GM12878 (cell line): ENCODE measurements at regions not wholly inside any gene's neighbourhood (a gene's known extent, or its start where the extent isn't known, plus 50 kb on each side); places are given as distances from the start of the nearest gene placed in this dataset.

ENCODE experiments used
- HCFC1 ChIP-seq: fragments of 150-350 bp; IDR thresholded peaks from 2 replicates; pipeline ENCODE4 v1.6.1; 2014; ENCODE audit warnings: low read length
- POLR2A ChIP-seq: IDR thresholded peaks from 2 replicates; pipeline ENCODE4 v1.6.1; 2011; ENCODE audit warnings: low read depth, mild to moderate bottlenecking, low read length
- ZBTB33 ChIP-seq: fragments of 450-650 bp; IDR thresholded peaks from 2 replicates; pipeline ENCODE4 v1.6.1; 2017; ENCODE audit warnings: mild to moderate bottlenecking

GRCh38 chr5:53309653-53310052 is 170.8 kb upstream of the FST start:
- TF ChIP-seq HCFC1 (no peak), ZBTB33 (no peak), POLR2A (no peak)
